Smooth muscle cell (in vitro differentiated cells): ENCODE measurements at regions not wholly inside any gene's neighbourhood (a gene's known extent, or its start where the extent isn't known, plus 50 kb on each side); places are given as distances from the start of the nearest gene placed in this dataset.

Experiments used
- DNase-seq: peaks from one replicate; lab custom pipeline; 2025; ENCODE audit not compliant: unreplicated experiment; lab: John Stamatoyannopoulos, UW
- H2AFZ ChIP-seq: fragments of 200-600 bp; sonication (generic); 2 replicates; pipeline ENCODE4 v1.6.0; 2016; ENCODE audit warnings: antibody characterized with exemption, low read depth, mild to moderate bottlenecking
- H3F3A ChIP-seq: fragments of 200-600 bp; sonication (generic); 2 replicates; pipeline ENCODE4 v1.6.0; 2017; ENCODE audit warnings: antibody characterized with exemption, low read depth
- H3K27ac ChIP-seq: fragments of 200-600 bp; sonication (generic); 2 replicates; pipeline ENCODE4 v1.5.1; 2016; ENCODE audit warnings: low read depth, mild to moderate bottlenecking
- H3K27me3 ChIP-seq: fragments of 200-600 bp; sonication (generic); 2 replicates; pipeline ENCODE4 v1.6.1; 2016; ENCODE audit warnings: low read depth, mild to moderate bottlenecking
- H3K36me3 ChIP-seq: fragments of 200-600 bp; sonication (generic); 2 replicates; pipeline ENCODE4 v1.5.1; 2016; ENCODE audit warnings: low read depth
- H3K4me1 ChIP-seq: fragments of 200-600 bp; sonication (generic); 2 replicates; pipeline ENCODE4 v1.5.1; 2016; ENCODE audit warnings: low read depth
- H3K4me2 ChIP-seq: fragments of 200-600 bp; sonication (generic); 2 replicates; pipeline ENCODE4 v1.6.0; 2016; ENCODE audit warnings: mild to moderate bottlenecking
- H3K4me3 ChIP-seq: fragments of 200-600 bp; sonication (generic); 2 replicates; pipeline ENCODE4 v1.5.1; 2016; ENCODE audit warnings: mild to moderate bottlenecking
- H3K79me2 ChIP-seq: fragments of 200-600 bp; sonication (generic); 2 replicates; pipeline ENCODE4 v1.6.0; 2016; ENCODE audit warnings: low read depth, mild to moderate bottlenecking
- H3K9ac ChIP-seq: fragments of 200-600 bp; sonication (generic); 2 replicates; pipeline ENCODE4 v1.6.0; 2016; ENCODE audit warnings: low read depth
- H3K9me3 ChIP-seq: fragments of 200-600 bp; sonication (generic); replicated peaks from 2 replicates; pipeline ENCODE4 v1.5.1; 2016; ENCODE audit warnings: low read depth
- H4K20me1 ChIP-seq: fragments of 200-600 bp; sonication (generic); 2 replicates; pipeline ENCODE4 v1.6.0; 2016; ENCODE audit warnings: low read depth
- WGBS: methylation state at CpG from one replicate; pipeline ENCODE4 v1.1.7; 2016; ENCODE audit warnings: low lambda C conversion rate; 5-methylcytosine and 5-hydroxymethylcytosine counted together
- TF ChIP-seq, protein P1 (sequence below): fragments of 200-600 bp; sonication (generic); IDR thresholded peaks from 2 replicates; pipeline ENCODE4 v1.5.1; 2017; ENCODE audit warnings: borderline replicate concordance, mild to moderate bottlenecking, antibody characterized with exemption; ENCODE audit not compliant: insufficient read depth, poor library complexity, severe bottlenecking

DNA sequence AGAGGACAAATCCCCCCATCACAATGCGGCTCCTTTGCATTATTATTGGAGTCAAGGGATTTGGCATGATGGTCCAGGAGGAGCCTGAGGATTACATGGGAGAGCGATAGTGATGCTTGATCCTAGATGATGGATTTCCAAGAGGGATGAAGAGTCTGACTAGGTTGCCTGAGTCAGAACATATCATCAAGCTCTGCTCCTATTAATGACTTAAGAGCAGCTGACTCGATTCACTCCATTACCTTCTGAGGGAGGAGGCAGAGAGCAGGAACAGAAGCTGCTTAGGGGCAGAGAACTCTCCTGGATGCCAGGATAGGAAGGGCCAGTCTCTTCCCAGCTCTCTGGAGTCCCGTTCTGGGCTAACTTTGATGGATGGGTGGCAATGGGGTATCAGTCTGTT lies 54.0 kb upstream of the CISTR start:
- TF ChIP-seq, protein P1, sequence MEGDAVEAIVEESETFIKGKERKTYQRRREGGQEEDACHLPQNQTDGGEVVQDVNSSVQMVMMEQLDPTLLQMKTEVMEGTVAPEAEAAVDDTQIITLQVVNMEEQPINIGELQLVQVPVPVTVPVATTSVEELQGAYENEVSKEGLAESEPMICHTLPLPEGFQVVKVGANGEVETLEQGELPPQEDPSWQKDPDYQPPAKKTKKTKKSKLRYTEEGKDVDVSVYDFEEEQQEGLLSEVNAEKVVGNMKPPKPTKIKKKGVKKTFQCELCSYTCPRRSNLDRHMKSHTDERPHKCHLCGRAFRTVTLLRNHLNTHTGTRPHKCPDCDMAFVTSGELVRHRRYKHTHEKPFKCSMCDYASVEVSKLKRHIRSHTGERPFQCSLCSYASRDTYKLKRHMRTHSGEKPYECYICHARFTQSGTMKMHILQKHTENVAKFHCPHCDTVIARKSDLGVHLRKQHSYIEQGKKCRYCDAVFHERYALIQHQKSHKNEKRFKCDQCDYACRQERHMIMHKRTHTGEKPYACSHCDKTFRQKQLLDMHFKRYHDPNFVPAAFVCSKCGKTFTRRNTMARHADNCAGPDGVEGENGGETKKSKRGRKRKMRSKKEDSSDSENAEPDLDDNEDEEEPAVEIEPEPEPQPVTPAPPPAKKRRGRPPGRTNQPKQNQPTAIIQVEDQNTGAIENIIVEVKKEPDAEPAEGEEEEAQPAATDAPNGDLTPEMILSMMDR, result no peak
- Histone ChIP-seq H3K36me3 (no peaks in the 10 kb centered on the region), H4K20me1 (no peaks in the 10 kb centered on the region), H3K9ac (no peak overlapping the region), H3K4me1 (no peaks in the 10 kb centered on the region), H3K27me3 (peaks cover 49% of the 10 kb centered on the region), H3F3A (no peaks in the 10 kb centered on the region), H3K4me2 (no peak overlapping the region), H3K79me2 (no peaks in the 10 kb centered on the region), H2AFZ (no peak overlapping the region), H3K4me3 (no peak overlapping the region), H3K27ac (peak overlapping the region; percentile 23), H3K9me3 (no peaks in the 10 kb centered on the region)
- 81% methylated on average over 4 of the region's 4 CpGs for WGBS
- no peak for DNase-seq

DNA sequence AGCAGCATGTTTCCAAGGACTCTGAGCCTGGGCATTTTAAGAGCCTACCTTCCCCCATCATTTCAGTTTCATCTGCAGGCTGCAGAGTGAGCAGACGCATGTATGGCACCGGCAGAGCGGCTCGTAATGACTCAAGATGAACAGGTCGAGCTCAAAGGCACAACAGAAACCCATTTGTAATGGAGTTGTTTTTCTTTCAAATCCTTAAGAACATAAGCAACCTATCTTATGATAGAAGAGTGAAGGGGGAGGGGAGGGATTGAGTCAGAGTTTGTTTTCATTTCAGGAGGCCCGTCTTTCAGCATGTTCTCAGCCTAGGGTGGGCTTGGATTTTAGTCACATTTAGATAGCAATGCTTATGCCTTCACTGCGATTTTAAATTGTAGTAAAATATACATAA lies 54.9 kb upstream of the CISTR start:
- H3K27me3 ChIP-seq, result peaks cover 49% of the 10 kb centered on the region
- no peaks in the 10 kb centered on the region for H3K79me2 ChIP-seq
- no peaks in the 10 kb centered on the region for H3K9me3 ChIP-seq
- H3K9ac ChIP-seq, result no peak overlapping the region
- TF ChIP-seq, protein P1, result no peak
- no peaks in the 10 kb centered on the region for H4K20me1 ChIP-seq
- no peak overlapping the region for H3K4me2 ChIP-seq
- no peaks in the 10 kb centered on the region for H3K4me1 ChIP-seq
- 27% methylated on average over 7 of the region's 7 CpGs for WGBS
- no peaks in the 10 kb centered on the region for H3K36me3 ChIP-seq
- no peak for DNase-seq
- H3F3A ChIP-seq, result no peaks in the 10 kb centered on the region
- no peak overlapping the region for H2AFZ ChIP-seq
- H3K4me3 ChIP-seq, result no peak overlapping the region
- H3K27ac ChIP-seq, result no peak overlapping the region

DNA sequence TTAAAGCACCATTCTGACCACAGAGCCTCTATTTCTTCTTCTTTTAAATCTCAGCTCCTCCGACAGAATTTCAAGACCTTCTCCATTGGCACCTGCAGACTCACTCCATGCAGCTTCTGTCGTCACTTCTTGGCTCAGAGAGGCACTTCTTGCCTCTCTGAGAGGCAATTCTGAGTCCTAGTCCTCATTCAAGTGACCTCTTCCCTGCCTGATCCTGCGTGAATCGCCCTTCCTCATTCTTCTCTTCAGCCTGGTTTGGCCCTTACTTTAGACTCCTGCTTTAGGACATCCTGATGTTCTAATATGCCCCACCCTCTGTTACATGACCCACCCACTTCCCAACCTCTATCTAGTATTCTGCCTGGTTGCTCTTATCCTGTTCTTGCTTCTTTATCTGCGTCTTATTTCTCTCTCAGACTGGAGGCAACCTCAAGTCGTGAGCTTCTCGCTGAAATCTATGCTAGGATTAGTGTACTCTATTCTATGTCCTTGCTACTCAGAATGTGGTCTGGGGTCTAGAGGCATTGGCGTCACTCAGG lies 55.6 kb upstream of the CISTR start:
- WGBS, result 79% methylated on average over 8 of the region's 8 CpGs

More for the DNA sequence above, 55.6 kb upstream of the CISTR start:
- H4K20me1 ChIP-seq, result no peaks in the 10 kb centered on the region
- no peak overlapping the region for H3K4me3 ChIP-seq
- H3K4me2 ChIP-seq, result no peak overlapping the region
- no peaks in the 10 kb centered on the region for H3K9me3 ChIP-seq
- H3K4me1 ChIP-seq, result no peaks in the 10 kb centered on the region
- H3K27ac ChIP-seq, result no peak overlapping the region
- no peaks in the 10 kb centered on the region for H3F3A ChIP-seq
- peaks cover 46% of the 10 kb centered on the region for H3K27me3 ChIP-seq
- H2AFZ ChIP-seq, result no peak overlapping the region
- no peaks in the 10 kb centered on the region for H3K79me2 ChIP-seq
- no peak for DNase-seq
- no peaks in the 10 kb centered on the region for H3K36me3 ChIP-seq
- H3K9ac ChIP-seq, result no peak overlapping the region
- TF ChIP-seq, protein P1, result no peak
